Muscle of back (tissue), 3 donors: ENCODE measurements at regions not wholly inside any gene's neighbourhood (a gene's known extent, or its start where the extent isn't known, plus 50 kb on each side); places are given as distances from the start of the nearest gene placed in this dataset.
"Not testable (repeated sequence)": the region's sequence is repeated elsewhere in the genome, so short reads cannot be mapped to it uniquely, and the experiment has no call there.

Experiments used
- DNase-seq, 3 donors: peaks; one replicate each; pipeline versions ENCODE4 v3.0.0 to v3.0.0-alpha.2; 2013

DNA sequence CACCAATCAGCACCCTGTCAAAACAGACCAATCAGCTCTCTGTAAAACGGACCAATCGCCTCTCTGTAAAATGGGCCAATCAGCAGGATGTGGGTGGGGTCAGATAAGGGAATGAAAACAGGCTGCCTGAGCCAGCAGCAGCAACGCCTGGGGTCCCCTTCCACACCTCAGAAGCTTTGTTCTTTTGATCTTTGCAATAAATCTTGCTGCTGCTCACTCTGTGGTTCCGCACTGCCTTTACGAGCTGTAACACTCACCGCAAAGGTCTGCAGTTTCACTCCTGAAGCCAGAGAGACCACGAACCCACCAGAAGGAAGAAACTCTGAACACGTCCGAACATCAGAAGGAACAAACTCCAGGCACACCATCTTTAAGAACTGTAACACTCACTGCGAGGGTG is 251.4 kb downstream of the ZIC4 start:
- not testable (repeated sequence) for DNase-seq

DNA sequence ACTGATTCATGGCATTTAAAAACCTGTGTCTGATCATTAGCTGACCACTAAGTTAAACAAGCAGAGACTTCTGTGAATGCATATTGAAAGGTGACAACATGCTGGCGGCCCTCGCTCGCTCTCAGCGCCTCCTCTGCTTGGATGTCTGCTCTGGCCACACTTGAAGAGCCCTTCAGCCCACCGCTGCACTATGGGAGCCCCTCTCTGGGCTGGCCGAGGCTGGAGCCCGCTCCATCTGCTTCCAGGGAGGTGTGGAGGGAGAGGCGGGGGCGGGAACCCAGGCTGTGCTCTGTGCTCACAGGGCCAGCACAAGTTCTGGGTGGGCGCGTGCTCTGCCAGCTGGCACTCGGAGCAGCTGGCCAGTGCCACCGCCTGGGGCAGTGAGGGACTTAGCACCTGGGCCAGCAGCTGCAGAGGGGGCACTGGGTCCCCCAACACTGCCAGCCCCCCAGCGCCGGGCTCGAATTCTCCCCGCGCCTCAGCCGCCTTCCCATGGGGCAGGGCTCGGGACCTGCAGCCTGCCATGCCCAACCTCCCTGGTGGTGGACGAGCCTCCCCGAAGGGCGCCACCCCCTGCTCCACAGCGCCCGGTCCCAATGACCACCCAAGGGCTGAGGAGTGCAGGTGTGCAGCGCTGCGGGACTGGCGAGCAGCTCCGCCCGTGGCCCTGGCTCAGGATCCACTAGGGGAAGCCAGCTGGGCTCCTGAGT is 252.4 kb downstream of the ZIC4 start:
- no peak for DNase-seq

DNA sequence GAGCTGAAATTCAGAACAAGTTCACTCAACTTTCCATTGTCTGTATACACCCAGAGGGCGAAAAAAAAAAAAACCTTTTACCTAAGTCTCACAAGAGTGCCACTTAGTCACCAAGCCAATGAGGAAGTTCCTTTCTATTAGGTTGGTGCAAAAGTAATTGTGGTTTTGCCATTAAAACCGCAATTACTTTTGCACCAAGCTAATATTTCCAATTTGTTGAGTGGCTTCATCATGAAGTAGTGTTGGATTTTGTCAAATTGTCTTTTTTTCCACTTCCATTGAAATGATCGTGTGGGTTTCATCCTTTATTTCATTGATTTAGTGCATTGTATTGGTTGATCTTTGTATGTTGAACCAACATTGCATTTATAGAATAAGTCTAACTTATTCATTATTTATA is 253.9 kb downstream of the ZIC4 start:
- no peak for DNase-seq

DNA sequence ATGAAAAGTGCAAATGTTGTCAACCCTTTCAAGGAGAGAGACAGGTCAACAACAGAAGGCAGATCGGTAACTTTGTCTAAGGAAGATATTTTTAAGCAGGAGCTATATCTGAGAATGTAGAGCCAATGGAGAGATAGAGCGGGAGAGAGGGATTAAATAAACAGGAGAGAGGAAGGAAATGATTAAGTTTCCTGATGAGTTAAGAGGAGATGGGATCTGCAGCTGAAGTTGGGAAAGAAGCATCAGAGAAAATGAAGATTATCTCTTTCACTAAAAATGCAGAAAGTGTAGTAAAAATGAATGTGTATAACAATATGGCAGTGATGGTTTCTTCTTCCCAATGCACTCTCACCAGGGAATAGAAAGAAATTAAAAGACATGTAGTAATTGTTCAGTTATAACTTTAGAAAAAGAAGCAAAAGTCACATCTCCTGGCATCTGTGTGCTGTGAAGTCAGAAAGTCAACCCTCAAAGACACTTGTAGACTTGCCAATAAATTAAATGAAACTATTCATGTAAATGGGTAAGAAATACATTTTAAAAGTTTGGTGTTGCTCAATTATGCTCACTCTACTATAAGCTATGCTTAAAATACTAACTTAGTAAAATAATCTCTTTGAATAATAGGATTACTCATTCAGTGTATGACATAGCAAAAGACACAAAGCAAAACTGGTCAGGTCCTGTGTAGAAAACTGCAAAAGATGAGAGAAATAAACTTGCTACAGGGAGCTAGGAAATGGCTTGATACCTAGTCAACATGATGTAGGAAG is 264.6 kb downstream of the ZIC4 start:
- DNase-seq: no peak

DNA sequence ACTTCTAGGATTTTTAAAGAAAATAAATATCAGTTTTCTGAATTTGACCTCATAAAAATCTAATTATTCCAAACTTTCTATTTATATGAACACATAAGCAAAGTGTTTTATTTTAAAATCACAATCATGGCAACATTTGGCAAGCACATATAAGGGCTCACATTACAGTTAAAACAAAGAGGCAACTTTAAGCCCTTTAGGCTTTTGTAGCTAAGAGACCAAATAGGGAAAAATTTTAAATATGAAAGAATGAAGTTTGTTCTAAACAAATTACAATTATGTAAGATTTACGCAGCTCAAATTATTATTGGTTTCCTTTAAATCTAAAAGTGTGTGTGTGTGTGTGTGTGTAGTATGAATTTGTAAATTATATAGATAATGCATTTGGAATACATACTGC is 267.0 kb downstream of the ZIC4 start:
- no peak for DNase-seq

DNA sequence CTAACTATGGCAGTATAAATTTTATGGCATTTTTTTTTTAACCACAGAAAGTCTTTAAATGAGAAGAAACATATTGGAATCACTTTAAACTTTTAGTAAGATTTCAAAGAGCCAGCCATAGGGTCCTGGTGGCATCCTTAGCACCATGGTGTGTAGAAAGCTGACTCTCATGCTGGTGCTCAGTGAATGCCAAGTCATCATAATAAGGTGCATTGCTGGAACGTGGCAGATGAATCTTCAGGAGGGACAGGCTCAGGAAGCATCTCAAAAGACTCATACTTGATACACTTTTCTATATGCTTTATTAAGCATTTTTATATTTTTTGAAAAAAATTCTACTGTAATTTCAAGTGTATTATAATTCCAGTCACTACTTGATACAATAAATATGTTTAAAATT is 274.2 kb downstream of the ZIC4 start:
- no peak for DNase-seq

DNA sequence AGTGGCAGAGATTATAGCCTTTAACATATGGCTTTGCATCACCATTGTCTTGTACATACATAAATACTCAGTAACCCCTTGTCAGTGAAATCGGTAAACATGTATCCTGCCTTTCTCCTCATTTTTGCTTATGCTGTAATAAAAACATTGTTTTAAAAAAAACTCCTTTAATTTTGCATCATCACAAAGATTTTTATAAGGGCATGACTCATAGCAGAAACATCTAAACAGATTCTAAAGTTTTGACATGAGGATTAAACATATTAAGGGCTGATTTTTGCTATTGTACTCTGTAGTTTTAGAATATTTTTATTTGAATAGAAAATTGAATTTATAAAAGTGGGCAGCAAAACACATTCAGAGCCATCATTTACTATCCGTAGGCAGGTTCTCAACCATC is 275.9 kb downstream of the ZIC4 start:
- no peak for DNase-seq

DNA sequence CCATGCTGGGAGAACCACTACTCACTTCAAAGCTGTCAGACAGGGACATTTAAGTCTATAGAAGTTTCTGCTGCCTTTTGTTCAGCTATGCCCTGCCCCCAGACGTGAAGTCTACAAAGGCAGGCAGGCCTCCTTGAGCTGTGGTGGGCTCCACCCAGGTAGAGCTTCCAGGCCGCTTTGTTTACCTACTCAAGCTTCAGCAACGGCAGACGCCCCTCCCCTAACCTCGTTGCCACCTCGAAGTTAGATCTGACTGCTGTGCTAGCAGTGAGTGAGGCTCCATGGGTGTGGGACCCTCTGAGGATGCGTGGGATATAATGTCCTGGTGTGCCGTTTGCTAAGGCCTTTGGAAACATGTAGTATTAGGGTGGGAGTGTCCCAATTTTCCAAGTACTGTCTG is 276.7 kb downstream of the ZIC4 start:
- no peak for DNase-seq

DNA sequence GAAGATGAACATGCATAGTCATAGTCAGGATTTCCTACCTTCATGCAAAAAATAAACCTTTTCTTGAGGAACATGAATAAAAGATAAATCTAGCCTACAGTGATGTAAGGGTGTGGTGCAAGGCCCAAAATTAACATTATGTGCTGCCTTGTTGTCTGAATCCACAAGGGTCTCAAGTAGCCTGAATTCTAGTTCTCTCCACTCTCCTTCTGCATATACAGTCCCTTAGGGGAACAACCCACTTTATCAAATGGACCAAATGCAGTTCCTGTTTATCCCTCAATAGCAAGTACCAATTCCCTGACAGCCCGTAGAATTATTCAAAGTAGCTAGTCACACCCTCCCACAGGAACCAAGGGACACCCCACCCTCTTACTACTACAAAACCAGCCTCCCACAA is 284.0 kb downstream of the ZIC4 start:
- no peak for DNase-seq

DNA sequence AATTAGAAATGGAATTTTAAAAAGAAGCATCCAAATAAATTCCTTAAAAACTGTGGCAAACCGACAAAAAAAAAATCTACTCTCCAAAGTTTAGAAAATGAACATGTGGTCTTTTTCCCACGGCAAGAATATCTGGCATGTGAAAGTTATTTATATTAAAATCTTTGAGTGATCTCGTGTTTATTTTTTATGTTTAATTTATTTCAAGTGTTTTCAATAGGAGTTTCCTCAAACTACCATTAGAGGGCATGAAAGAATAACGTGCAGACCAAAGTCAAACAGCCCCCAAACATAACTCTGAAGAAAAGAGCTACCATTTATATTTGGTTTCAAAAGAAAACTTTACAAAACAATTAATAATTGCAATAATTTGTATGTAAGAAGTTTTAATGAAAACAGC is 286.4 kb downstream of the ZIC4 start:
- DNase-seq: peak; percentile 5 to 33 (median 13)

DNA sequence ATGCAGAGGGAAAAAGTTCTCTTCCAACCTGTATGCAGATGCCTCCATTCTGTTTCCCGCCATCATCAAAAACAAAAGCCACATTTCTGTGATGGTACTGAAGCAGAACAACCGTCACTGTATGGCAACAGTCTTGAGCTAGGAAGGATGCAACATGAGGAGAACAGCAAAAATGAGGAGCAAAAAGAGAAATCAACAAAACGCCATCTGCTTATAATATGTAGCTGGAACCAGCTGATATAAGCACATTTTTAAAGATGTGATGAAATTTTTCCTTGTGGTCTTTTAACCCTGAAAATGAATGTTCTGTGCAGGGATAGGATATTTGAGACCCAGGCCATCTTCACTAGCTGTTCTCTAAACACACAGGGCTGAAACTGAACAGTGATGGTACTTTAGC is 287.0 kb downstream of the ZIC4 start:
- peak in 1 of 3 donors; percentile 16 for DNase-seq

DNA sequence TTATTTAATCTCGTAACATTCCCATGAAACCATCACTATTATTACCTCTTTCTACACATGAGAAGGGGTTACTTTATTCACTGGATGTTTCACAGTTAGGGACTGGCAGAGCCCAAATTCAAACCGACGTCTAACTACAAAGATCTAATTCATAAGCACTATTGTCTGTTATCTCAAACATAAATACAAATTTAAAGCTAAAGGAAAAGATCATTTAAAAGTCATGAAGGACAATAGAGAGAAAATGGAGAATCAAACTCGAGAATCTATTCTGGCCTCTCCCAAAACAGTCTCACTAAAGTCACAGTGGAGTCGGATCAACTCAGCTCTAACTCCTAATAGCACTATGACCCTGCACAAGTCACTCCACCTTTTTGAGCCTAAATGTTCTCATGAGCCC is 287.7 kb downstream of the ZIC4 start:
- no peak for DNase-seq

DNA sequence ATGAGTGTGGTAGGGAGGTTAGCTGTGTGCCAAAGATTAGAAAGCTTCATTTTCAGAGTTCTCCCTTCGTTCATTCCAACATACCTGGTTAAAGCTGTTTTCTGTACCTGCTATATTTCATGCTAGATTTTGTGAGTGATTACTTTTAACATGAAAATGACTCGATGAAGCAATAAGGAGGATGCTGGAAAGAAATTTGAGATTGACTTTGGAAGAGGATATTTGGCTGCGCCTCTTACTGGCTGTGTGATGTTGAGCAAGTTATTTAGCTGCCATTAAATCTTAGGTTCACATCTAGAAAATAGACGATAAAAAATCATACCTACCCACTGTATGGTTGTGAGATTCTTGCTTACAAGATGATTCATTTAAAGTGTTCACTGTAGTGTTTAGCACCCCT is 288.7 kb downstream of the ZIC4 start:
- no peak for DNase-seq

DNA sequence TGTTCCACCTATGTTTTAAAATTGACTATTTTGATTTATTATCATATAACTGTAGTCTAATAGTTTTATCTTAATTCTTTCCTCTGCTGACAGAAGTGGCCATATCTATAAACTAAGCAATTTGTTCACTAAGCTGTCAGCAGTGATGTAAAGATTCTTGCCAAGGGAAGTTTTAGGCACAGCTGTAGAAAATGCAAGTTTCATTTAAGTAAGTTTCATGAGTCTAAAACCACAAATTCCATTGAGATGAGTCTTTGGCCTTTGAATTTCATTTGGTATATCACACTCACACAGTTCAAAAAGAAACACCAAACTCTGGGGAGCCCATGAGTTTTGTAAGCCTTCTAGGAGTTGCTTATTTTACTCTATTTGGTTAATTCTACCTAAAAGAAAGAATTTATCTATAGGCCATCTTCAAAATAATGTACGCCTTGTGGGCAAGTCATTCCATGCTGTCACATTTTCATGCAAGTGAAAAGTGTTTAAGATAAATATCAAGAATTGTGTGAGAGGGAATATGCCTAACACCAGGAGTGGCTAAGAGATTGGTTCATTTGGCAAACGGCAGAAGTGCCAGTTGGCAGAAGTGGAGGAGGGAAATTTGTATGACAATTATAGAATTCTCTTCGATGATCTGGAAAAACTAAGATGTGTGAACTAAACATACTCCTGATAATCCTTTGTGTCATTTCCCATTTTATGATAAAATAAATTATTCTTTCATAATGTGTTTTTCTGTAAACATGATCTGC is 292.9 kb downstream of the ZIC4 start:
- DNase-seq: peak in 1 of 3 donors; percentile 87

DNA sequence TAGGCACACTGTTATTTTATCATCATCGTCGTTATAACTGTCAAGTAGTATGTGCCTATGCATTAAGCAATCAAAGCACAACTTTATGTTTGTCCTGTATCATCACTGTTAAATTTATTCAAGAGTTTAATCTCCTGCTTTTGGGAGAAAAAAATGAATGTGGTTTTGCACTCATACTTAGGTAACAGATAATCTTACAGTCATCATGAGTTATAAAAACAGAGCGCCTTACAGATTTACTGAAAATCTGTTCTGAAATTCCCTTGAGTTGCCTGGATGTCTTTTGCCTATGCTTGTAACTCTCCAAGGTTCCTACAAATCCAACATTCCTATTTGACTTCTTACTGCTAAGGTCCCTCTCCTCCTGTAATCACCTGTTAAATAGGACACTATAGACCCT is 307.3 kb downstream of the ZIC4 start:
- DNase-seq: no peak

DNA sequence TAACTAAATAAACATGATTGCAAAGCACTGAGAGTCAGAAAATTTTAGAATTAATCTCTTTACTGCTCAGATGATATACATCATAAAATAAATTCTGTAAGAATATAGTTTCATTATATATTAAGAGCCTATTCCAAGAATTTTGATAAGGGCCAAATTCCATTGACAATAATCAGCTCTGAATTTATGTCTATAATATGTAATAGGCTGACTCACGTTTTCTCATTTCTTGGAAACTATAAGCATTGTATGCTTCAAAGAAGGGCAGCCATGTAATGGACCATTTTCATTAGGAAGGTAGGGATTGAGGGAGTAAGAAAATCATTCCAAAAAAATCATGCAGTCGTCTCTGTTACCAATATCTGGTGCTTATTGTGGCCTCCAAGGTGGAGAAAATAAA is 315.9 kb downstream of the ZIC4 start:
- DNase-seq: no peak

DNA sequence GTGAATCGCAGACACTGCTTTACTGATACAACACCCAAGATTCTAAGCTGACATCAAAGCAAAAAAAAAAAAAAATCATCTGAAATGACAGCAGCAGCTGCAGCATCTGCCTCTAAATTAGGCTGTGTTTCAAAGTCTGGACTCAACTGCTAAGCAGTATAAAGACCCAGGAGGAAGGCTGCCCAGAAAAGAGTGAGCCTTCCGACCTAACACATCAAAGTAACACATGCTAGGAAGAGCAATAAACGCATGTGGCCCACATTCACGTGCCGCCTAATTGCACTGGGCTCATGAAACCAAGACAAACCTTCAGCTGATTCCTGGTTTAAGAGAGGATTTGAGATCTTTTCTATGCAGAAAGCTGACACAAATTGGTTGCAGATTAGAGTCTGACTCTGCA is 317.1 kb downstream of the ZIC4 start:
- peak; percentile 22 to 38 (median 37) for DNase-seq

DNA sequence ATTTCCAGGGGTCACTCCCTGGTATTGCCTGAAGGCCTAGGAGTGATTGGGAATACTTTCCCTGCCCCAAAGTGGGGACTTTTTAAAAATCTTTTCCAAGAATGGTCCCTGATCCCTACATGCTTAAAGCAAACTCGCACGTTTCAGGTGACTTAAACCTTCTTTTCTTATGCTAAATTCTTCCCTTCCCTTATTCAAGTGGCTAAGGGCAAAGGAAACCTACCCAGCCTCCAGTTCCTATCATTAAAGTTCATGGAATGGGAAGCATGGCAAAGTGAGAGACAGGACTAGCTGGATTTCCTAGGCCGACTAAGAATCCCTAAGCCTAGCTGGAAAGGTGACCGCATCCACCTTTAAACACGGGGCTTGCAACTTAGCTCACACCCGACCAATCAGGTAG is 346.8 kb downstream of the ZIC4 start:
- not testable (repeated sequence) for DNase-seq

DNA sequence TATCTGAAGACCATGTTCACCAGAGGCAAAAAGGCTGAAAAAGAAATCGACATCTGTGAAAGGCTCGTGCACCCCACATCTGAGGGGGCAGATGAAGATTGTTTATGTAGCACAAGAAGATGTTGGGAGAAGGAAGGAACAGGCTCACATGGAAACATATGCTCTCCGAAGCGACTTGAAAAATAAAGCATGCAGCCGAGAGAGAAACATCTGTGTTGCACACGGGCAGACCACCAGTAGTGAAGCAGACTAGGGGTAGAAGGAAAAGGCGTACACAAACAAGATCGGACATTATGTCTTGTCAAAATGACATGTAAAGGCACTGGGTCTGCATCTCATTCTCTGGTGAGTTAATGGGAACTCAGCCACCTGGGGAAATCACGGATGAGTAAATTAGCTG is 356.5 kb downstream of the ZIC4 start:
- peak in 2 of 3 donors; percentile 25 to 71 for DNase-seq

DNA sequence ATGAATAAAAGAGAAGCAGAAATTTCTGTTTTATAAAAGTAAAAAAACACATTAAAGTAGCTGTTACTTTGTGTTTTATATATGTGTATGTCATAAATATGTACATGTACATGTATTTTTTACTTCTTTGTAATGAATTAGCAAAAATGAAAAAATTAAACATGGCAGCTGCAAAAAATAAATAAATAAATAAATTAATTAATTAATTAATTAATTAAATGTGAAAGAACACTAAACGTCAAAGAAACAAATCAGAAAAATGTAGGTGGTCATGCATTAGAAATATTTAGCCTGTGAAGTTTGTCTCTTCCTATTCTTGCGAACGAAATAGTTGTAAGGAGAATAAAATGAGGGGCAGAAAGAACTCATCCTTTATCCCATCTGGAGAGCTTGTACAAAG is 357.0 kb downstream of the ZIC4 start:
- no peak for DNase-seq

DNA sequence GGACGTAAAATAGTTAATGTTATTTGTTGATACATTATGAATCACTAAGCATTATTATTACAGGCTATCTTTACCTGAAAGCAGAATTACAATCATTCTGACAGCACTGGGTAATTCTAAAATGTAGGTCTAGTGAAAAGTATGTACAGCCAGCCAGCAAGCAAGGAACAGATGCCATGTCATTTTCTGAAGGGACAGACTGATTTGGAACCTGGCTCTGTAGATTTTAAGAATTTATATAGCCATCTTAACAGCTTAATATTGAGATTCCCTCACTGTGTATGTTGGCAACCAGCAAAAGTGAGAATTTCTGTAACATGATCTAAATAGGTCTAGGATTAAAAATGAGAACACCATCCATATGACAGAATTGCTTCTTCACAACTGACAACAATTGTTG is 359.4 kb downstream of the ZIC4 start:
- no peak for DNase-seq

DNA sequence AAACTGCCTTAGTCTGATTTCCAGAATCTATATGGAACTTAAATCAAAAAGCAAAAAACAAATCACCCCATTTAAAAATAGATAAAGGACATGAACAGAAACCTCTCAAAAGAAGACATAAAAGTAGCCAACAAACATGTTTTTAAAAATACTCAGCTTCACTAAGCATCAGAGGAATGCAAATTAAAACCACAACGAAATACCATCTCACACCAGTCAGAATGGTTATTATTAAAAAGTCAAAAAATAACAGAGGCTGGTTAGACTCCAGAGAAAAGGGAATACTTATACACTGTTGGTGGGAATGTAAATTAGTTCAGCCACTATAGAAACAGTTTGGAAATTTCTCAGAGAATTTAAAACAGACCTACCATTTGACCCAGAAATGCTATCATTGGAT is 367.9 kb downstream of the ZIC4 start:
- DNase-seq: no peak

DNA sequence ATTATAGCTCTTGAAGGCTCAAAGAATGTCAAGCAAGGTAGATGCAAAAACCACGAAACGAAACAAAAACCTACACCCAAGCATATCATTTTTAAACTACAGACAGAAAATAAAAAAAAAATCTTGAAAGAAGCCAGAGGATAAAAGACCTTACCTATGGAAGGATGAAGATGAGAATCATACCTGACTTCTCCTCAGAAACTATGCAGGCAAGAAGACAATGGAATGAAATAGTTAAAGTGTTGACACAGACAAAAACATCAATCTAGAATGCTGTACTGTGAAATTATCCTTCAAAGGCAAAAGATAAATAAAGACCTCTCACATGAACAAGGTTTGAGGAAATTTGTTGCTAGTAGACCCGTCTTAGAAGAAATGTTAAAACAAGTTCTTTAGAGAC is 372.0 kb downstream of the ZIC4 start:
- no peak for DNase-seq
